GM12874 (cell line): ENCODE measurements at regions not wholly inside any gene's neighbourhood (a gene's known extent, or its start where the extent isn't known, plus 50 kb on each side); places are given as distances from the start of the nearest gene placed in this dataset.

Source experiments
- CTCF ChIP-seq: IDR thresholded peaks from 2 replicates; pipeline ENCODE4 v1.5.1; 2011; ENCODE audit warnings: low read depth, mild to moderate bottlenecking, control low read depth, low read length, moderate library complexity; ENCODE audit not compliant: insufficient read depth

- no peak for TF ChIP-seq CTCF
Measured at GRCh38 chr16:29107299-29107698, 122.4 kb downstream of the LAT start.
